ENCODE measurements at regions not wholly inside any gene's neighbourhood (a gene's known extent, or its start where the extent isn't known, plus 50 kb on each side); places are given as distances from the start of the nearest gene placed in this dataset.
A peak's percentile ranks its signal among the peaks of the same experiment; 100 is the strongest.
"Not testable (repeated sequence)": the region's sequence is repeated elsewhere in the genome, so short reads cannot be mapped to it uniquely, and the experiment has no call there.

- DNase-seq (ENCODE audit: low read depth in 2 of 2) = not testable (repeated sequence)
Measured at GRCh38 chr12:39699079-39699478, 79.5 kb upstream of the ABCD2 start.

GRCh38 chr12:39697108-39697507 is 77.5 kb upstream of the ABCD2 start:
- no peak for DNase-seq (ENCODE audit: low read depth in 2 of 2)

- peak in 1 of 2 donors; percentile 3 for DNase-seq (ENCODE audit: low read depth in 2 of 2)
Measured at GRCh38 chr12:39692258-39692853, 72.8 kb upstream of the ABCD2 start.

GRCh38 chr12:39685854-39686657 is 66.5 kb upstream of the ABCD2 start:
- no peak for DNase-seq (ENCODE audit: low read depth in 2 of 2)

- no peak for DNase-seq (ENCODE audit: low read depth in 2 of 2)
Measured at GRCh38 chr12:39682689-39683477, 63.3 kb upstream of the ABCD2 start.

GRCh38 chr12:39675263-39675662 is 55.7 kb upstream of the ABCD2 start:
- no peak for DNase-seq (ENCODE audit: low read depth in 2 of 2)

GRCh38 chr12:39672976-39673375 is 53.4 kb upstream of the ABCD2 start:
- DNase-seq (ENCODE audit: low read depth in 2 of 2) = no peak

- DNase-seq (ENCODE audit: low read depth in 2 of 2) = no peak
Measured at GRCh38 chr12:39671898-39672875, 52.6 kb upstream of the ABCD2 start.

- DNase-seq (ENCODE audit: low read depth in 2 of 2) = not testable (repeated sequence)
Measured at GRCh38 chr12:39669539-39669938, 49.9 kb upstream of the ABCD2 start.
